ENCODE measurements at regions not wholly inside any gene's neighbourhood (a gene's known extent, or its start where the extent isn't known, plus 50 kb on each side); places are given as distances from the start of the nearest gene placed in this dataset.

DNA sequence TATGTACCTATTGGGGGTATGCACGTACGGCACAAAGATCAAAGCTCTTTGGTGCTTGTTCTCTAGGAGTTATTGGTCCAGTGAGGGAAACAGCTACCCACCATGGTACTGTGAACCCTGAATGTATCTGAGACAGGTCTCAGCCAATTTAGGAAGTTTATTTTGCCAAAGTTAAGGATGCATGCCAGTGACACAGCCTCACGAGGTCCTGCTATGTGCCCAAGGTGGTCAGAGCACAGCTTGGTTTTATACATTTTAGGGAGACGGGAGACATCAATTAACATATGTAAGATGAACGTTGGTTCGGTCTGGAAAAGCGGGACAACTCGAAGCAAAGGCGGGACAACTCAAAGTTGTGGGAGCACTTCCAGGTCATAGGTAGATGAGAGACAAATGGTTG is 75.8 kb downstream of the SOWAHC start:
- DNase-seq (ENCODE audit: low spot score) = no peak
- no peak for TF ChIP-seq CREB1 (CRISPR knock-in tag; IDR thresholded peaks at IDR 0.05)
- TF ChIP-seq, protein P1, sequence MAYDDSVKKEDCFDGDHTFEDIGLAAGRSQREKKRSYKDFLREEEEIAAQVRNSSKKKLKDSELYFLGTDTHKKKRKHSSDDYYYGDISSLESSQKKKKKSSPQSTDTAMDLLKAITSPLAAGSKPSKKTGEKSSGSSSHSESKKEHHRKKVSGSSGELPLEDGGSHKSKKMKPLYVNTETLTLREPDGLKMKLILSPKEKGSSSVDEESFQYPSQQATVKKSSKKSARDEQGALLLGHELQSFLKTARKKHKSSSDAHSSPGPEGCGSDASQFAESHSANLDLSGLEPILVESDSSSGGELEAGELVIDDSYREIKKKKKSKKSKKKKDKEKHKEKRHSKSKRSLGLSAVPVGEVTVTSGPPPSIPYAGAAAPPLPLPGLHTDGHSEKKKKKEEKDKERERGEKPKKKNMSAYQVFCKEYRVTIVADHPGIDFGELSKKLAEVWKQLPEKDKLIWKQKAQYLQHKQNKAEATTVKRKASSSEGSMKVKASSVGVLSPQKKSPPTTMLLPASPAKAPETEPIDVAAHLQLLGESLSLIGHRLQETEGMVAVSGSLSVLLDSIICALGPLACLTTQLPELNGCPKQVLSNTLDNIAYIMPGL (CRISPR knock-in tag; IDR thresholded peaks at IDR 0.05) = no peak
- TF ChIP-seq, protein P2, sequence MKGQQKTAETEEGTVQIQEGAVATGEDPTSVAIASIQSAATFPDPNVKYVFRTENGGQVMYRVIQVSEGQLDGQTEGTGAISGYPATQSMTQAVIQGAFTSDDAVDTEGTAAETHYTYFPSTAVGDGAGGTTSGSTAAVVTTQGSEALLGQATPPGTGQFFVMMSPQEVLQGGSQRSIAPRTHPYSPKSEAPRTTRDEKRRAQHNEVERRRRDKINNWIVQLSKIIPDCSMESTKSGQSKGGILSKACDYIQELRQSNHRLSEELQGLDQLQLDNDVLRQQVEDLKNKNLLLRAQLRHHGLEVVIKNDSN (CRISPR knock-in tag; IDR thresholded peaks at IDR 0.05) = no peak
- TF ChIP-seq, protein P3, sequence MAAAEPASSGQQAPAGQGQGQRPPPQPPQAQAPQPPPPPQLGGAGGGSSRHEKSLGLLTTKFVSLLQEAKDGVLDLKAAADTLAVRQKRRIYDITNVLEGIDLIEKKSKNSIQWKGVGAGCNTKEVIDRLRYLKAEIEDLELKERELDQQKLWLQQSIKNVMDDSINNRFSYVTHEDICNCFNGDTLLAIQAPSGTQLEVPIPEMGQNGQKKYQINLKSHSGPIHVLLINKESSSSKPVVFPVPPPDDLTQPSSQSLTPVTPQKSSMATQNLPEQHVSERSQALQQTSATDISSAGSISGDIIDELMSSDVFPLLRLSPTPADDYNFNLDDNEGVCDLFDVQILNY (CRISPR knock-in tag; IDR thresholded peaks at IDR 0.05) = no peak
- TF ChIP-seq JAZF1 (CRISPR knock-in tag; IDR thresholded peaks at IDR 0.05) = no peak
- TF ChIP-seq RORB (CRISPR knock-in tag; IDR thresholded peaks at IDR 0.05) = no peak
- TF ChIP-seq, protein P4, sequence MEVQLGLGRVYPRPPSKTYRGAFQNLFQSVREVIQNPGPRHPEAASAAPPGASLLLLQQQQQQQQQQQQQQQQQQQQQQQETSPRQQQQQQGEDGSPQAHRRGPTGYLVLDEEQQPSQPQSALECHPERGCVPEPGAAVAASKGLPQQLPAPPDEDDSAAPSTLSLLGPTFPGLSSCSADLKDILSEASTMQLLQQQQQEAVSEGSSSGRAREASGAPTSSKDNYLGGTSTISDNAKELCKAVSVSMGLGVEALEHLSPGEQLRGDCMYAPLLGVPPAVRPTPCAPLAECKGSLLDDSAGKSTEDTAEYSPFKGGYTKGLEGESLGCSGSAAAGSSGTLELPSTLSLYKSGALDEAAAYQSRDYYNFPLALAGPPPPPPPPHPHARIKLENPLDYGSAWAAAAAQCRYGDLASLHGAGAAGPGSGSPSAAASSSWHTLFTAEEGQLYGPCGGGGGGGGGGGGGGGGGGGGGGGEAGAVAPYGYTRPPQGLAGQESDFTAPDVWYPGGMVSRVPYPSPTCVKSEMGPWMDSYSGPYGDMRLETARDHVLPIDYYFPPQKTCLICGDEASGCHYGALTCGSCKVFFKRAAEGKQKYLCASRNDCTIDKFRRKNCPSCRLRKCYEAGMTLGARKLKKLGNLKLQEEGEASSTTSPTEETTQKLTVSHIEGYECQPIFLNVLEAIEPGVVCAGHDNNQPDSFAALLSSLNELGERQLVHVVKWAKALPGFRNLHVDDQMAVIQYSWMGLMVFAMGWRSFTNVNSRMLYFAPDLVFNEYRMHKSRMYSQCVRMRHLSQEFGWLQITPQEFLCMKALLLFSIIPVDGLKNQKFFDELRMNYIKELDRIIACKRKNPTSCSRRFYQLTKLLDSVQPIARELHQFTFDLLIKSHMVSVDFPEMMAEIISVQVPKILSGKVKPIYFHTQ (CRISPR knock-in tag; IDR thresholded peaks at IDR 0.05) = no peak
- no peak for TF ChIP-seq ZNF416 (CRISPR knock-in tag; IDR thresholded peaks at IDR 0.05)
- TF ChIP-seq, protein P5, sequence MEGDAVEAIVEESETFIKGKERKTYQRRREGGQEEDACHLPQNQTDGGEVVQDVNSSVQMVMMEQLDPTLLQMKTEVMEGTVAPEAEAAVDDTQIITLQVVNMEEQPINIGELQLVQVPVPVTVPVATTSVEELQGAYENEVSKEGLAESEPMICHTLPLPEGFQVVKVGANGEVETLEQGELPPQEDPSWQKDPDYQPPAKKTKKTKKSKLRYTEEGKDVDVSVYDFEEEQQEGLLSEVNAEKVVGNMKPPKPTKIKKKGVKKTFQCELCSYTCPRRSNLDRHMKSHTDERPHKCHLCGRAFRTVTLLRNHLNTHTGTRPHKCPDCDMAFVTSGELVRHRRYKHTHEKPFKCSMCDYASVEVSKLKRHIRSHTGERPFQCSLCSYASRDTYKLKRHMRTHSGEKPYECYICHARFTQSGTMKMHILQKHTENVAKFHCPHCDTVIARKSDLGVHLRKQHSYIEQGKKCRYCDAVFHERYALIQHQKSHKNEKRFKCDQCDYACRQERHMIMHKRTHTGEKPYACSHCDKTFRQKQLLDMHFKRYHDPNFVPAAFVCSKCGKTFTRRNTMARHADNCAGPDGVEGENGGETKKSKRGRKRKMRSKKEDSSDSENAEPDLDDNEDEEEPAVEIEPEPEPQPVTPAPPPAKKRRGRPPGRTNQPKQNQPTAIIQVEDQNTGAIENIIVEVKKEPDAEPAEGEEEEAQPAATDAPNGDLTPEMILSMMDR (IDR thresholded peaks at IDR 0.05) = no peak
- TF ChIP-seq, protein P6, sequence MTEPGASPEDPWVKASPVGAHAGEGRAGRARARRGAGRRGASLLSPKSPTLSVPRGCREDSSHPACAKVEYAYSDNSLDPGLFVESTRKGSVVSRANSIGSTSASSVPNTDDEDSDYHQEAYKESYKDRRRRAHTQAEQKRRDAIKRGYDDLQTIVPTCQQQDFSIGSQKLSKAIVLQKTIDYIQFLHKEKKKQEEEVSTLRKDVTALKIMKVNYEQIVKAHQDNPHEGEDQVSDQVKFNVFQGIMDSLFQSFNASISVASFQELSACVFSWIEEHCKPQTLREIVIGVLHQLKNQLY (CRISPR knock-in tag; IDR thresholded peaks at IDR 0.05) = no peak
- TF ChIP-seq RELA (CRISPR knock-in tag; IDR thresholded peaks at IDR 0.05; ENCODE audit: borderline replicate concordance) = no peak
- no peak for TF ChIP-seq JUN (CRISPR knock-in tag; IDR thresholded peaks at IDR 0.05)
- TF ChIP-seq, protein P7, sequence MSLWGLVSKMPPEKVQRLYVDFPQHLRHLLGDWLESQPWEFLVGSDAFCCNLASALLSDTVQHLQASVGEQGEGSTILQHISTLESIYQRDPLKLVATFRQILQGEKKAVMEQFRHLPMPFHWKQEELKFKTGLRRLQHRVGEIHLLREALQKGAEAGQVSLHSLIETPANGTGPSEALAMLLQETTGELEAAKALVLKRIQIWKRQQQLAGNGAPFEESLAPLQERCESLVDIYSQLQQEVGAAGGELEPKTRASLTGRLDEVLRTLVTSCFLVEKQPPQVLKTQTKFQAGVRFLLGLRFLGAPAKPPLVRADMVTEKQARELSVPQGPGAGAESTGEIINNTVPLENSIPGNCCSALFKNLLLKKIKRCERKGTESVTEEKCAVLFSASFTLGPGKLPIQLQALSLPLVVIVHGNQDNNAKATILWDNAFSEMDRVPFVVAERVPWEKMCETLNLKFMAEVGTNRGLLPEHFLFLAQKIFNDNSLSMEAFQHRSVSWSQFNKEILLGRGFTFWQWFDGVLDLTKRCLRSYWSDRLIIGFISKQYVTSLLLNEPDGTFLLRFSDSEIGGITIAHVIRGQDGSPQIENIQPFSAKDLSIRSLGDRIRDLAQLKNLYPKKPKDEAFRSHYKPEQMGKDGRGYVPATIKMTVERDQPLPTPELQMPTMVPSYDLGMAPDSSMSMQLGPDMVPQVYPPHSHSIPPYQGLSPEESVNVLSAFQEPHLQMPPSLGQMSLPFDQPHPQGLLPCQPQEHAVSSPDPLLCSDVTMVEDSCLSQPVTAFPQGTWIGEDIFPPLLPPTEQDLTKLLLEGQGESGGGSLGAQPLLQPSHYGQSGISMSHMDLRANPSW (CRISPR knock-in tag; conservative IDR thresholded peaks at IDR 0.05; ENCODE audit: low read depth) = no peak
- no peak for TF ChIP-seq IRF2 (CRISPR knock-in tag; IDR thresholded peaks at IDR 0.05; ENCODE audit: borderline replicate concordance, low read depth)
- no peak for TF ChIP-seq SMAD4 (CRISPR knock-in tag; IDR thresholded peaks at IDR 0.05)
- CTCF ChIA-PET = no interaction called here
- peaks cover 19% of the 10 kb centered on the region for H3K4me1 Mint-ChIP-seq
- H3K36me3 Mint-ChIP-seq = no peaks in the 10 kb centered on the region
- H3K4me3 Mint-ChIP-seq = no peak overlapping the region
- POLR2A ChIA-PET = no interaction called here
- H3K9me3 Mint-ChIP-seq = no peaks in the 10 kb centered on the region
- no peak overlapping the region for H3K27ac Mint-ChIP-seq
- H3K27me3 Mint-ChIP-seq (ENCODE audit: low read depth) = no peaks in the 10 kb centered on the region
- no peak for ATAC-seq
